SK-N-SH (cell line): ENCODE measurements at regions not wholly inside any gene's neighbourhood (a gene's known extent, or its start where the extent isn't known, plus 50 kb on each side); places are given as distances from the start of the nearest gene placed in this dataset.

Experiments used
- CTCF ChIA-PET: fragments of 300-600, 350-600 bp; formaldehyde crosslinking; extraction: SDS; loops from one replicate; lab custom pipeline; 2021; lab: Yijun Ruan, JAX
- POLR2A ChIA-PET: fragments of 350-600 bp; sonication (Branson Sonifier 250); formaldehyde crosslinking; extraction: SDS; loops from one replicate; lab custom pipeline; 2020; ENCODE audit warnings: antibody characterized with exemption, inconsistent platforms; lab: Yijun Ruan, JAX
- DNase-seq: peaks from one replicate; pipeline ENCODE4 v3.0.0; 2012
- H2AFZ ChIP-seq: fragments of 200-600 bp; sonication (generic); 2 replicates; pipeline ENCODE4 v1.8.1; 2016; ENCODE audit warnings: antibody characterized with exemption, mild to moderate bottlenecking, low read depth
- H3F3A ChIP-seq: fragments of 200-600 bp; sonication (generic); replicated peaks from 2 replicates; pipeline ENCODE3; 2016; ENCODE audit warnings: antibody characterized with exemption, mild to moderate bottlenecking; ENCODE audit not compliant: insufficient read depth
- H3K27ac ChIP-seq, 2 experiments: fragments of 200-500 bp in 1 of 2; fragments of 200-600 bp in 1 of 2; sonication (Bioruptor generic) in 1 of 2; sonication (generic), shearing (Covaris generic) in 1 of 2; 2 replicates each; pipeline versions ENCODE4 v1.5.1 to v1.6.1; 2014 to 2016; ENCODE audit warnings: low read depth in 2 of 2, inconsistent platforms in 1 of 2, low read length in 1 of 2, mild to moderate bottlenecking in 1 of 2, mixed read lengths in 1 of 2
- H3K27me3 ChIP-seq: fragments of 200-600 bp; sonication (generic), shearing (Covaris generic); 2 replicates; pipeline ENCODE4 v1.6.1; 2016; ENCODE audit warnings: mixed run types; ENCODE audit not compliant: insufficient read depth
- H3K36me3 ChIP-seq, 2 experiments: fragments of 200-500 bp in 1 of 2; fragments of 200-600 bp in 1 of 2; sonication (Bioruptor generic) in 1 of 2; sonication (generic) in 1 of 2; replicated peaks in 1 of 2; 2 replicates each; pipeline versions ENCODE3 to v1.5.1; 2014 to 2016; ENCODE audit warnings: low read length in 1 of 2, mild to moderate bottlenecking in 1 of 2; ENCODE audit not compliant: insufficient read depth in 2 of 2, control insufficient read depth in 1 of 2
- H3K4me1 ChIP-seq, 2 experiments: fragments of 200-500 bp in 1 of 2; fragments of 200-600 bp in 1 of 2; sonication (Bioruptor generic) in 1 of 2; sonication (generic), shearing (Covaris generic) in 1 of 2; 2 replicates each; pipeline versions ENCODE4 v1.5.1 to v1.6.1; 2014 to 2016; ENCODE audit warnings: low read depth in 1 of 2, low read length in 1 of 2, mixed run types in 1 of 2; ENCODE audit not compliant: insufficient read depth in 2 of 2, control insufficient read depth in 1 of 2
- H3K4me2 ChIP-seq: fragments of 200-600 bp; sonication (generic), shearing (Covaris generic); 2 replicates; pipeline ENCODE4 v1.6.1; 2017; ENCODE audit warnings: mixed run types
- H3K4me3 ChIP-seq, 2 experiments: fragments of 200-500 bp in 1 of 2; fragments of 200-600 bp in 1 of 2; sonication (Bioruptor generic) in 1 of 2; sonication (generic), shearing (Covaris generic) in 1 of 2; 2 replicates each; pipeline versions ENCODE4 v1.5.1 to v1.8.1; 2014 to 2016; ENCODE audit warnings: low read depth in 2 of 2, inconsistent platforms in 1 of 2, low read length in 1 of 2, mild to moderate bottlenecking in 1 of 2, mixed read lengths in 1 of 2, moderate library complexity in 1 of 2
- H3K79me2 ChIP-seq: fragments of 200-600 bp; sonication (generic); 2 replicates; pipeline ENCODE4 v1.8.1; 2017; ENCODE audit warnings: mild to moderate bottlenecking; ENCODE audit not compliant: insufficient read depth
- H3K9ac ChIP-seq: fragments of 200-600 bp; sonication (generic); 2 replicates; pipeline ENCODE4 v1.6.1; 2017; ENCODE audit warnings: mixed run types
- H3K9me2 ChIP-seq: fragments of 200-600 bp; sonication (generic); 2 replicates; pipeline ENCODE4 v1.6.1; 2017; ENCODE audit warnings: mixed run types
- H3K9me3 ChIP-seq: fragments of 200-600 bp; sonication (generic); 2 replicates; pipeline ENCODE4 v1.6.1; 2017; ENCODE audit warnings: mixed run types, mild to moderate bottlenecking, moderate library complexity
- H4K20me1 ChIP-seq: fragments of 200-600 bp; sonication (generic); 2 replicates; pipeline ENCODE4 v1.6.1; 2017; ENCODE audit warnings: mild to moderate bottlenecking, mixed run types; ENCODE audit not compliant: insufficient read depth
- EP300 ChIP-seq, 2 experiments: IDR thresholded peaks; 2 replicates each; pipeline versions ENCODE4 v1.4.0 to v1.6.1; 2012; ENCODE audit warnings: borderline replicate concordance in 1 of 2, low read depth in 1 of 2, low read length in 1 of 2
- EZH2phosphoT487 ChIP-seq: fragments of 200-600 bp; sonication (generic); IDR thresholded peaks from 2 replicates; pipeline ENCODE4 v1.6.1; 2017; ENCODE audit warnings: low read depth, mixed run types, mild to moderate bottlenecking, antibody characterized with exemption, moderate library complexity, borderline replicate concordance
- FOSL2 ChIP-seq: IDR thresholded peaks from 2 replicates; pipeline ENCODE4 v1.4.0; 2012; ENCODE audit warnings: low read depth, mild to moderate bottlenecking, moderate library complexity, borderline replicate concordance
- FOXJ3 ChIP-seq: sonication (generic); formaldehyde crosslinking; IDR thresholded peaks from 2 replicates; pipeline ENCODE4 v1.5.1; 2020; ENCODE audit warnings: mild to moderate bottlenecking, missing genetic modification reagents
- FOXM1 ChIP-seq: IDR thresholded peaks from 2 replicates; pipeline ENCODE4 v1.4.0; 2012; ENCODE audit warnings: low read depth, mild to moderate bottlenecking
- IRF3 ChIP-seq: fragments of 150-350 bp; IDR thresholded peaks from 2 replicates; pipeline ENCODE4 v1.6.1; 2016; ENCODE audit warnings: mild to moderate bottlenecking, low read depth, low read length
- JUND ChIP-seq: IDR thresholded peaks from 2 replicates; pipeline ENCODE4 v1.4.0; 2012
- MEF2A ChIP-seq: IDR thresholded peaks from 2 replicates; pipeline ENCODE4 v1.4.0; 2012; ENCODE audit warnings: low read depth, borderline replicate concordance
- MXI1 ChIP-seq: IDR thresholded peaks from 2 replicates; pipeline ENCODE4 v1.6.1; 2012; ENCODE audit warnings: mild to moderate bottlenecking, low read depth, low read length, improper control_type of control experiment
- NFIC ChIP-seq: IDR thresholded peaks from 2 replicates; pipeline ENCODE4 v1.4.0; 2012; ENCODE audit warnings: borderline replicate concordance
- RFX5 ChIP-seq: IDR thresholded peaks from 2 replicates; pipeline ENCODE4 v1.6.1; 2012; ENCODE audit warnings: mild to moderate bottlenecking, improper control_type of control experiment, low read length
- RXRA ChIP-seq: IDR thresholded peaks from 2 replicates; pipeline ENCODE4 v1.4.0; 2012; ENCODE audit warnings: low read depth, mild to moderate bottlenecking, borderline replicate concordance
- SIN3A ChIP-seq: IDR thresholded peaks from 2 replicates; pipeline ENCODE4 v1.6.1; 2012; ENCODE audit warnings: low read depth, mild to moderate bottlenecking, low read length, moderate library complexity, borderline replicate concordance
- TAF1 ChIP-seq: IDR thresholded peaks from 2 replicates; pipeline ENCODE4 v1.6.1; 2012; ENCODE audit warnings: low read depth, mild to moderate bottlenecking, low read length, moderate library complexity, borderline replicate concordance
- TCF12 ChIP-seq: IDR thresholded peaks from 2 replicates; pipeline ENCODE4 v1.4.0; 2012
- USF2 ChIP-seq: fragments of 150-350 bp; IDR thresholded peaks from 2 replicates; pipeline ENCODE4 v1.6.1; 2017; ENCODE audit warnings: antibody characterized with exemption, low read length, low read depth, borderline replicate concordance
- WGBS: methylation state at CpG from one replicate; pipeline ENCODE4 v1.1.6; 2017; ENCODE audit warnings: low lambda C conversion rate; 5-methylcytosine and 5-hydroxymethylcytosine counted together
- TF ChIP-seq, protein P1 (sequence below): IDR thresholded peaks from 2 replicates; pipeline ENCODE4; 2012
- TF ChIP-seq, protein P2 (sequence below): IDR thresholded peaks from 2 replicates; pipeline ENCODE4 v1.4.0; 2012; ENCODE audit warnings: low read depth, borderline replicate concordance
- TF ChIP-seq, protein P3 (sequence below): IDR thresholded peaks from 2 replicates; pipeline ENCODE4 v1.4.0; 2012; ENCODE audit warnings: low read depth

- Histone ChIP-seq H3K9me2 (no peaks in the 10 kb centered on the region), H3K27me3 (no peaks in the 10 kb centered on the region), H3K4me1 (no peaks in the 10 kb centered on the region), H3K4me2 (no peak overlapping the region), H2AFZ (no peak overlapping the region), H3K4me3 (no peak overlapping the region), H4K20me1 (no peaks in the 10 kb centered on the region), H3K9ac (no peak overlapping the region), H3K36me3 (no peaks in the 10 kb centered on the region), H3F3A (no peaks in the 10 kb centered on the region), H3K27ac (no peak overlapping the region), H3K9me3 (no peaks in the 10 kb centered on the region), H3K79me2 (no peaks in the 10 kb centered on the region)
- TF ChIP-seq RFX5 (no peak), NFIC (no peak), TCF12 (no peak), MEF2A (no peak), IRF3 (no peak), FOSL2 (no peak), TAF1 (no peak), EP300 (IDR thresholded peaks at IDR 0.05; ENCODE audit: borderline replicate concordance in 1 of 2, low read depth in 1 of 2, low read length in 1 of 2) (no peak), FOXM1 (no peak), MXI1 (no peak), USF2 (no peak)
- TF ChIP-seq, protein P1, sequence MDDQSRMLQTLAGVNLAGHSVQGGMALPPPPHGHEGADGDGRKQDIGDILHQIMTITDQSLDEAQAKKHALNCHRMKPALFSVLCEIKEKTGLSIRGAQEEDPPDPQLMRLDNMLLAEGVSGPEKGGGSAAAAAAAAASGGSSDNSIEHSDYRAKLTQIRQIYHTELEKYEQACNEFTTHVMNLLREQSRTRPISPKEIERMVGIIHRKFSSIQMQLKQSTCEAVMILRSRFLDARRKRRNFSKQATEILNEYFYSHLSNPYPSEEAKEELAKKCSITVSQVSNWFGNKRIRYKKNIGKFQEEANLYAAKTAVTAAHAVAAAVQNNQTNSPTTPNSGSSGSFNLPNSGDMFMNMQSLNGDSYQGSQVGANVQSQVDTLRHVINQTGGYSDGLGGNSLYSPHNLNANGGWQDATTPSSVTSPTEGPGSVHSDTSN, result no peak
- TF ChIP-seq, protein P2, sequence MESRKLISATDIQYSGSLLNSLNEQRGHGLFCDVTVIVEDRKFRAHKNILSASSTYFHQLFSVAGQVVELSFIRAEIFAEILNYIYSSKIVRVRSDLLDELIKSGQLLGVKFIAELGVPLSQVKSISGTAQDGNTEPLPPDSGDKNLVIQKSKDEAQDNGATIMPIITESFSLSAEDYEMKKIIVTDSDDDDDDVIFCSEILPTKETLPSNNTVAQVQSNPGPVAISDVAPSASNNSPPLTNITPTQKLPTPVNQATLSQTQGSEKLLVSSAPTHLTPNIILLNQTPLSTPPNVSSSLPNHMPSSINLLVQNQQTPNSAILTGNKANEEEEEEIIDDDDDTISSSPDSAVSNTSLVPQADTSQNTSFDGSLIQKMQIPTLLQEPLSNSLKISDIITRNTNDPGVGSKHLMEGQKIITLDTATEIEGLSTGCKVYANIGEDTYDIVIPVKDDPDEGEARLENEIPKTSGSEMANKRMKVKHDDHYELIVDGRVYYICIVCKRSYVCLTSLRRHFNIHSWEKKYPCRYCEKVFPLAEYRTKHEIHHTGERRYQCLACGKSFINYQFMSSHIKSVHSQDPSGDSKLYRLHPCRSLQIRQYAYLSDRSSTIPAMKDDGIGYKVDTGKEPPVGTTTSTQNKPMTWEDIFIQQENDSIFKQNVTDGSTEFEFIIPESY, result no peak
- TF ChIP-seq, protein P3, sequence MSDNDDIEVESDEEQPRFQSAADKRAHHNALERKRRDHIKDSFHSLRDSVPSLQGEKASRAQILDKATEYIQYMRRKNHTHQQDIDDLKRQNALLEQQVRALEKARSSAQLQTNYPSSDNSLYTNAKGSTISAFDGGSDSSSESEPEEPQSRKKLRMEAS, result no peak
- no peak for DNase-seq
- ChIA-PET POLR2A (no interaction called here), CTCF (no interaction called here)
These were observed 1336.2 kb upstream of the NRXN1 start for GRCh38 chr2:52368141-52368540.

DNA sequence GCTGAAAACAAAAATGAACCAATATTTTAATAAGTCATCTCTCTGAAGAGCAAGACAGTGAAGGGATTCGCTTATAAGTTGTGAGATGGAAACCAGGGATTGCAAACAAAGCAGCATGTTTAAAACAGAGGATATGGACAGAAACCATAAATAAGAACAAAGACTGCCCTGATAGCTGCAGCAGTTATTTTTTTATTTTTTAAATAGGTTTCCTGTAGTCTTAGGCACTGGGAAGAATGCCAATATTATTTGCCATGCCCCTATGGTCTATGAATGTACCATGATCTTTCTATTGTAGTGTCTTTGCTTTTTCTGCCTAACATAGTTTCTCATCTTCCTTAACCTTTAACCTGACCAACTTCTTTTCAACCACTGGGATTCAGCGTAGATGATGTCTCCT is 1334.0 kb upstream of the NRXN1 start:
- no peak overlapping the region for H2AFZ ChIP-seq
- H3K4me1 ChIP-seq, result no peaks in the 10 kb centered on the region
- no peaks in the 10 kb centered on the region for H3K36me3 ChIP-seq
- WGBS, result 8% methylated on average over 2 of the region's 2 CpGs
- CTCF ChIA-PET, result no interaction called here
- no peak overlapping the region for H3K4me3 ChIP-seq
- H3K27ac ChIP-seq, result no peak overlapping the region
- H3K27me3 ChIP-seq, result no peaks in the 10 kb centered on the region
- TF ChIP-seq FOXJ3 (no peak), JUND (no peak), NFIC (no peak), RXRA (no peak), EP300 (IDR thresholded peaks at IDR 0.05; ENCODE audit: borderline replicate concordance in 1 of 2, low read depth in 1 of 2, low read length in 1 of 2) (no peak), SIN3A (no peak), RFX5 (no peak), IRF3 (no peak), EZH2phosphoT487 (no peak), MXI1 (no peak)
- H4K20me1 ChIP-seq, result no peaks in the 10 kb centered on the region
- no peaks in the 10 kb centered on the region for H3K79me2 ChIP-seq
- H3F3A ChIP-seq, result no peaks in the 10 kb centered on the region
- no peak for DNase-seq
- POLR2A ChIA-PET, result no interaction called here
- H3K9me3 ChIP-seq, result no peaks in the 10 kb centered on the region
- H3K9me2 ChIP-seq, result no peaks in the 10 kb centered on the region
- H3K9ac ChIP-seq, result no peak overlapping the region
- H3K4me2 ChIP-seq, result no peak overlapping the region
